H1 (cell line): ENCODE measurements at regions not wholly inside any gene's neighbourhood (a gene's known extent, or its start where the extent isn't known, plus 50 kb on each side); places are given as distances from the start of the nearest gene placed in this dataset.

Experiments used
- CTCF ChIA-PET: fragments of 300-600 bp; sonication (Branson Sonifier 250); formaldehyde crosslinking; loops from one replicate; lab custom pipeline; 2021; ENCODE audit not compliant: partially characterized antibody; lab: Charles Lee
- POLR2A ChIA-PET: fragments of 300-600 bp; sonication (Branson Sonifier 250); formaldehyde crosslinking; loops from one replicate; lab custom pipeline; 2021; ENCODE audit warnings: inconsistent platforms; ENCODE audit not compliant: partially characterized antibody; lab: Charles Lee
- DNase-seq, 2 experiments: peaks; one replicate each; pipeline versions ENCODE4 v3.0.0 to v3.0.0-alpha.2; 2010 to 2022; ENCODE audit warnings: low spot score in 2 of 2, low read depth in 1 of 2, mixed read lengths in 1 of 2
- FAIRE-seq: peaks from 2 replicates; lab custom pipeline; 2011; peaks lifted over from hg19 to GRCh38; lab: Jason Lieb, UNC
- H2AFZ ChIP-seq: 2 replicates; pipeline ENCODE4 v1.8.1; 2012; ENCODE audit warnings: low read length, inconsistent platforms
- H2AK5ac ChIP-seq: 2 replicates; pipeline ENCODE4 v1.6.1; 2013; ENCODE audit warnings: low read depth, low read length
- H2BK120ac ChIP-seq: replicated peaks from 2 replicates; pipeline ENCODE3; 2013; ENCODE audit warnings: low read depth, low read length, inconsistent platforms
- H2BK12ac ChIP-seq: 2 replicates; pipeline ENCODE4 v1.6.1; 2013; ENCODE audit warnings: low read depth, low read length
- H2BK15ac ChIP-seq: 2 replicates; pipeline ENCODE4 v1.6.1; 2013; ENCODE audit warnings: low read length
- H2BK20ac ChIP-seq: 2 replicates; pipeline ENCODE4 v1.6.1; 2013; ENCODE audit warnings: low read length
- H2BK5ac ChIP-seq: 2 replicates; pipeline ENCODE4 v1.6.1; 2013; ENCODE audit warnings: low read depth, low read length
- H3K14ac ChIP-seq: 2 replicates; pipeline ENCODE4 v1.6.1; 2013; ENCODE audit warnings: inconsistent platforms; ENCODE audit not compliant: insufficient read length
- H3K18ac ChIP-seq: 2 replicates; pipeline ENCODE4 v1.6.1; 2013; ENCODE audit warnings: low read length; ENCODE audit errors: extremely low read depth
- H3K23ac ChIP-seq: 2 replicates; pipeline ENCODE4 v1.6.1; 2013; ENCODE audit warnings: inconsistent platforms; ENCODE audit not compliant: insufficient read length
- H3K23me2 ChIP-seq: 2 replicates; pipeline ENCODE4 v1.6.1; 2013; ENCODE audit warnings: low read depth, low read length
- H3K27ac ChIP-seq: 2 replicates; pipeline ENCODE4 v1.6.1; 2011; ENCODE audit warnings: low read depth, low read length, inconsistent platforms
- H3K27me3 ChIP-seq, 4 experiments: replicated peaks in 1 of 4; 1 replicate in 1 of 4; 2 replicates in 3 of 4; pipeline versions ENCODE4 v1.6.1 to v1.8.1; 2011 to 2013; ENCODE audit warnings: low read length in 3 of 4, mild to moderate bottlenecking in 3 of 4, inconsistent platforms in 2 of 4, mixed read lengths in 2 of 4, moderate library complexity in 1 of 4; ENCODE audit not compliant: control insufficient read depth in 3 of 4, insufficient read depth in 3 of 4; ENCODE audit errors: extremely low read depth in 1 of 4
- H3K36me3 ChIP-seq, 4 experiments: 2 replicates each; pipeline versions ENCODE4 v1.6.1 to v1.8.1; 2011 to 2013; ENCODE audit warnings: mild to moderate bottlenecking in 4 of 4, low read length in 3 of 4, moderate library complexity in 2 of 4, control low read depth in 1 of 4, inconsistent platforms in 1 of 4; ENCODE audit not compliant: insufficient read depth in 4 of 4, control insufficient read depth in 2 of 4
- H3K4ac ChIP-seq: replicated peaks from 2 replicates; pipeline ENCODE3; 2013; ENCODE audit warnings: low read length, low read depth, mixed read lengths, inconsistent platforms; ENCODE audit not compliant: insufficient read length
- H3K4me1 ChIP-seq, 4 experiments: replicated peaks in 1 of 4; 1 replicate in 1 of 4; 2 replicates in 3 of 4; pipeline versions ENCODE4 v1.6.1 to v1.8.1; 2011 to 2013; ENCODE audit warnings: low read length in 3 of 4, inconsistent platforms in 2 of 4, mixed read lengths in 1 of 4; ENCODE audit not compliant: insufficient read depth in 4 of 4, control insufficient read depth in 3 of 4
- H3K4me2 ChIP-seq, 2 experiments: 2 replicates each; pipeline versions ENCODE4 v1.6.1 to v1.8.1; 2011 to 2013; ENCODE audit warnings: low read depth in 2 of 2, low read length in 2 of 2, control low read depth in 1 of 2, inconsistent platforms in 1 of 2, mild to moderate bottlenecking in 1 of 2; ENCODE audit not compliant: insufficient read depth in 1 of 2
- H3K4me3 ChIP-seq, 4 experiments: fragments of 200-600, 300-600 bp in 1 of 4; sonication (generic), shearing (Covaris generic), sonication (Bioruptor Twin) in 1 of 4; 2 replicates each; pipeline versions ENCODE4 v1.5.1 to v1.8.1; 2011 to 2016; ENCODE audit warnings: low read length in 4 of 4, low read depth in 3 of 4, control low read depth in 2 of 4, inconsistent platforms in 2 of 4, mild to moderate bottlenecking in 2 of 4, mixed read lengths in 1 of 4, moderate library complexity in 1 of 4; ENCODE audit not compliant: insufficient read depth in 2 of 4; ENCODE audit errors: extremely low read depth in 1 of 4
- H3K56ac ChIP-seq: replicated peaks from 2 replicates; pipeline ENCODE3; 2013; ENCODE audit warnings: low read depth, mild to moderate bottlenecking, mixed read lengths, low read length, inconsistent platforms; ENCODE audit not compliant: insufficient read length
- H3K79me1 ChIP-seq: 2 replicates; pipeline ENCODE4 v1.6.1; 2013; ENCODE audit warnings: low read depth, low read length, control low read depth
- H3K79me2 ChIP-seq, 2 experiments: 2 replicates each; pipeline versions ENCODE4 v1.6.1 to v1.8.1; 2012 to 2013; ENCODE audit warnings: low read length in 2 of 2, mild to moderate bottlenecking in 2 of 2, inconsistent platforms in 1 of 2; ENCODE audit not compliant: insufficient read depth in 2 of 2, control insufficient read depth in 1 of 2
- H3K9ac ChIP-seq, 4 experiments: replicated peaks in 1 of 4; 1 replicate in 1 of 4; 2 replicates in 3 of 4; pipeline versions ENCODE4 v1.6.1 to v1.8.1; 2011 to 2013; ENCODE audit warnings: low read depth in 3 of 4, low read length in 3 of 4, control low read depth in 2 of 4, mild to moderate bottlenecking in 2 of 4, moderate library complexity in 2 of 4, inconsistent platforms in 1 of 4; ENCODE audit errors: extremely low read depth in 1 of 4
- H3K9me3 ChIP-seq, 2 experiments: 2 replicates each; pipeline versions ENCODE4 v1.6.1 to v1.8.1; 2012 to 2013; ENCODE audit warnings: mild to moderate bottlenecking in 2 of 2, moderate library complexity in 2 of 2, control low read depth in 1 of 2, inconsistent platforms in 1 of 2, low read depth in 1 of 2, low read length in 1 of 2, mixed read lengths in 1 of 2; ENCODE audit not compliant: insufficient read depth in 2 of 2
- H4K20me1 ChIP-seq, 2 experiments: replicated peaks in 1 of 2; 2 replicates each; pipeline versions ENCODE3 to v1.8.1; 2011 to 2013; ENCODE audit warnings: inconsistent platforms in 2 of 2, low read length in 2 of 2, mild to moderate bottlenecking in 1 of 2; ENCODE audit not compliant: insufficient read depth in 2 of 2, control insufficient read depth in 1 of 2
- H4K5ac ChIP-seq: 2 replicates; pipeline ENCODE4 v1.6.1; 2013; ENCODE audit warnings: low read length, low read depth, mixed read lengths, inconsistent platforms; ENCODE audit not compliant: insufficient read length
- H4K8ac ChIP-seq: 2 replicates; pipeline ENCODE4 v1.8.0; 2013; ENCODE audit warnings: mild to moderate bottlenecking, moderate library complexity, low read length, inconsistent platforms; ENCODE audit not compliant: insufficient read depth; ENCODE audit errors: extremely low read depth
- H4K91ac ChIP-seq: replicated peaks from 2 replicates; pipeline ENCODE3; 2013; ENCODE audit warnings: low read length, mixed read lengths, inconsistent platforms; ENCODE audit not compliant: insufficient read length
- BCL11A ChIP-seq, 2 experiments: IDR thresholded peaks; one replicate each; pipeline ENCODE4 v1.6.1; 2011; ENCODE audit warnings: low read depth in 2 of 2, low read length in 2 of 2, mild to moderate bottlenecking in 2 of 2
- CBX8 ChIP-seq: fragments of 300-800, 300-1000 bp; sonication (generic); IDR thresholded peaks from 2 replicates; pipeline ENCODE4 v1.7.1; 2016; ENCODE audit warnings: low read depth, low read length, borderline replicate concordance
- JUND ChIP-seq: IDR thresholded peaks from 2 replicates; pipeline ENCODE4 v1.6.1; 2011; ENCODE audit warnings: mild to moderate bottlenecking, improper control_type of control experiment, low read length
- KDM4A ChIP-seq: IDR thresholded peaks from one replicate; pipeline ENCODE4 v1.7.1; 2012; ENCODE audit warnings: low read depth, mild to moderate bottlenecking, moderate library complexity, low read length, inconsistent platforms; ENCODE audit not compliant: severe bottlenecking
- RFX5 ChIP-seq: IDR thresholded peaks from 2 replicates; pipeline ENCODE4 v1.6.1; 2011; ENCODE audit warnings: low read depth, low read length, improper control_type of control experiment, borderline replicate concordance
- whole genome bisulfite sequencing, 2 experiments: shearing (Covaris generic) in 1 of 2; methylation state at CpG; one replicate each; pipeline versions ENCODE4 v1.1.6 to v1.1.7; 2013 to 2015; ENCODE audit warnings: low lambda C conversion rate in 2 of 2, mixed read lengths in 2 of 2, inconsistent platforms in 1 of 2, low coverage in 1 of 2, missing lambda C conversion rate in 1 of 2; ENCODE audit not compliant: insufficient replicate concordance in 2 of 2, insufficient coverage in 1 of 2, insufficient read length in 1 of 2; ENCODE audit errors: extremely low coverage in 1 of 2, missing lambda C conversion rate in 1 of 2; 5-methylcytosine and 5-hydroxymethylcytosine counted together
- TF ChIP-seq, protein P1 (sequence below), 3 experiments: IDR thresholded peaks; 1 replicate in 2 of 3; 2 replicates in 1 of 3; pipeline versions ENCODE4 v1.5.1 to v1.6.1; 2011; ENCODE audit warnings: low read length in 3 of 3, mild to moderate bottlenecking in 3 of 3, inconsistent platforms in 2 of 3, low read depth in 1 of 3, moderate library complexity in 1 of 3; ENCODE audit not compliant: insufficient read depth in 1 of 3; ENCODE audit errors: control extremely low read depth in 1 of 3

DNA sequence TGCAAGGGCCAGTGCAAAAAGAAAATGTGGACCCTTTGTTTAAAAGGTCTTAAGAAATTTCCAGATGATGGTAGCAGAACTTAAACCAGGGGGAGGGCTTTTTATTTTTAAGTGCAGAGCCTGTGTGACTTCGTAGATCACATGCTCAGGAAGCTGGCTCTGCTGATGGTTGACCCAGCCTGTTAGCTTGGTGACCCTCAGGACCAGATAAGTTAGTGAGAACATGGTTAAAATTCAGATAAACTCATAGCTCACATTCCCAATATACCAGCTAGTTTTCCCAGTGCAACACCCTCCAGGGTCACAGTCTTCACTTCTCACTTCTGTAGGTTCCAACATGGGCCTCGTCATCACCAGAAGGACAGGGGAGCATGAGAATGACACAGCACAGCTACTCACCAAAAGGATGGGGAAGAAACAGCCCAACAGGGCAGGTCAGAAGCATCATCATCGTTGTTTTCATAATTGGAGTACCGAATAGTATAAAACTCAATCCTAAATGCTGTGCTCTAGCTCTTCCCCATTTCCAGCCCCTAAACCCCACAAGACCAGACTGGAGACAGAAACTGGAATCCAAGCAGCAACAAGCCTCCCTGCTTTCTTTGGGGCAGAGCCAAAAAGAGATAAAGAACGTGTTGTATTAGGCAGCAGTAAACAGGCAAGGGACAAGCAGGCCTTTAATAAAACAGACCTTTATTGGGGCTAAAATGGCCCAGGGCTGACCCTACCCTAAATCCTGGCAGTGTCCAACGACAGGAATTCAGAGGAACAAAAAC is 102.2 kb upstream of the ANKRD1 start:
- H3K4me1 ChIP-seq: no peaks in the 10 kb centered on the region
- no peak overlapping the region for H3K56ac ChIP-seq
- ChIA-PET CTCF (interaction anchor here (0.8 to 3.2 kb wide), 4 partner anchors 16 to 111 kb away, joined by 3 to 15 read pairs (median 4); no protein-coding TSS in a partner anchor), POLR2A (no interaction called here)
- no peak overlapping the region for H3K9ac ChIP-seq
- no peak overlapping the region for H2BK5ac ChIP-seq
- no peak overlapping the region for H3K14ac ChIP-seq
- no peaks in the 10 kb centered on the region for H3K27me3 ChIP-seq
- 89% methylated on average over 6 of the region's 6 CpGs; no CpG with 5 or more reads in 1 of the 2 experiments for WGBS, 2 experiments
- no peaks in the 10 kb centered on the region for H3K79me2 ChIP-seq
- H4K20me1 ChIP-seq: no peaks in the 10 kb centered on the region
- no peak overlapping the region for H3K23ac ChIP-seq
- no peak overlapping the region for H4K5ac ChIP-seq
- H2BK12ac ChIP-seq: no peak overlapping the region
- no peak overlapping the region for H2BK15ac ChIP-seq
- no peak overlapping the region for H3K4me2 ChIP-seq
- no peaks in the 10 kb centered on the region; the same call in 1 of the 2 replicates for H3K79me1 ChIP-seq
- H3K9me3 ChIP-seq: no peaks in the 10 kb centered on the region
- no peaks in the 10 kb centered on the region for H3K36me3 ChIP-seq
- H3K4ac ChIP-seq: no peak overlapping the region
- no peaks in the 10 kb centered on the region for H3K23me2 ChIP-seq
- H3K18ac ChIP-seq: no peak overlapping the region
- no peak overlapping the region for H2AK5ac ChIP-seq
- no peak overlapping the region for H4K8ac ChIP-seq
- no peak overlapping the region for H2BK120ac ChIP-seq
- H4K91ac ChIP-seq: no peak overlapping the region
- no peak overlapping the region for H3K27ac ChIP-seq
- FAIRE-seq (no peak), DNase-seq (no peak)
- no peak overlapping the region for H2BK20ac ChIP-seq
- H3K4me3 ChIP-seq: no peak overlapping the region
- no peak overlapping the region for H2AFZ ChIP-seq
- TF ChIP-seq, protein P1, sequence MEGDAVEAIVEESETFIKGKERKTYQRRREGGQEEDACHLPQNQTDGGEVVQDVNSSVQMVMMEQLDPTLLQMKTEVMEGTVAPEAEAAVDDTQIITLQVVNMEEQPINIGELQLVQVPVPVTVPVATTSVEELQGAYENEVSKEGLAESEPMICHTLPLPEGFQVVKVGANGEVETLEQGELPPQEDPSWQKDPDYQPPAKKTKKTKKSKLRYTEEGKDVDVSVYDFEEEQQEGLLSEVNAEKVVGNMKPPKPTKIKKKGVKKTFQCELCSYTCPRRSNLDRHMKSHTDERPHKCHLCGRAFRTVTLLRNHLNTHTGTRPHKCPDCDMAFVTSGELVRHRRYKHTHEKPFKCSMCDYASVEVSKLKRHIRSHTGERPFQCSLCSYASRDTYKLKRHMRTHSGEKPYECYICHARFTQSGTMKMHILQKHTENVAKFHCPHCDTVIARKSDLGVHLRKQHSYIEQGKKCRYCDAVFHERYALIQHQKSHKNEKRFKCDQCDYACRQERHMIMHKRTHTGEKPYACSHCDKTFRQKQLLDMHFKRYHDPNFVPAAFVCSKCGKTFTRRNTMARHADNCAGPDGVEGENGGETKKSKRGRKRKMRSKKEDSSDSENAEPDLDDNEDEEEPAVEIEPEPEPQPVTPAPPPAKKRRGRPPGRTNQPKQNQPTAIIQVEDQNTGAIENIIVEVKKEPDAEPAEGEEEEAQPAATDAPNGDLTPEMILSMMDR (IDR thresholded peaks at IDR 0.05; ENCODE audit: control extremely low read depth in 1 of 3, insufficient read depth in 1 of 3, low read depth in 1 of 3, low read length in 3 of 3): no peak
- TF ChIP-seq BCL11A (IDR thresholded peaks at IDR 0.05; ENCODE audit: low read depth in 2 of 2, low read length in 2 of 2) (no peak), CBX8 (no peak), RFX5 (no peak), JUND (no peak), KDM4A (no peak)
